Thyroid gland (tissue), 4 donors: ENCODE measurements at regions not wholly inside any gene's neighbourhood (a gene's known extent, or its start where the extent isn't known, plus 50 kb on each side); places are given as distances from the start of the nearest gene placed in this dataset.

Source experiments
- CTCF ChIP-seq, 6 experiments: fragments of 200-600 bp in 3 of 6; fragments of 450-650 bp in 3 of 6; sonication (generic) in 3 of 6; IDR thresholded peaks; one replicate each; pipeline ENCODE4 v1.5.1; 2016 to 2019; ENCODE audit warnings: antibody characterized with exemption in 6 of 6, mild to moderate bottlenecking in 2 of 6, inconsistent platforms in 1 of 6, moderate library complexity in 1 of 6
- POLR2A ChIP-seq, 2 donors: fragments of 450-650 bp; IDR thresholded peaks; one replicate each; pipeline ENCODE4 v1.6.1; 2017; ENCODE audit warnings: antibody characterized with exemption in 2 of 2, mild to moderate bottlenecking in 2 of 2, moderate library complexity in 1 of 2

GRCh38 chr3:72338082-72338941 lies 509.9 kb downstream of the SHQ1 start:
- TF ChIP-seq CTCF (IDR thresholded peaks at IDR 0.05) (no peak), POLR2A (IDR thresholded peaks at IDR 0.05) (no peak)
